HG02642 (cell line): ENCODE measurements at regions not wholly inside any gene's neighbourhood (a gene's known extent, or its start where the extent isn't known, plus 50 kb on each side); places are given as distances from the start of the nearest gene placed in this dataset.

ENCODE experiments used
- ATAC-seq: cut with Tn5 transposase; IDR thresholded peaks from one replicate; pipeline ENCODE4 v1.9.1; 2021; ENCODE audit warnings: mild to moderate bottlenecking; ENCODE audit not compliant: unreplicated experiment, poor library complexity

DNA sequence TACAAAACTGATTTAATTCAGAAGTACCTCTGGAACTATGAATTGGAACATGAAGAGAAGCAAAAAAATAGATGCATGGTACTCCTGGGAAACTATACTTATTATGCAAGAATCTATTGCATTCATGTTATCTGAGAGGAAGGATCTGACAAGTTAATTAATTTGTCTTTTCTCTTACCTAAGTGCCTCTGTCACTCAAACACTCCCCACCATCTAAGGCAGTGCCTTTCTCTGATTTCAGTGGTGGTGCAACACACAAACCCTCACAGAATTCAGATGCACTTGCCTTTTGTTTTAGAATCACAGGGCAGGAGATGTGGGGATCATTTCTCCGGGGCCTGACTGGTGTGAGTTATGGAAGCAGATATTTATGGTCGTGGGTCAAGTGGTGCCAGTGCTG lies 52.5 kb upstream of the C9orf72 start:
- ATAC-seq, result no peak

DNA sequence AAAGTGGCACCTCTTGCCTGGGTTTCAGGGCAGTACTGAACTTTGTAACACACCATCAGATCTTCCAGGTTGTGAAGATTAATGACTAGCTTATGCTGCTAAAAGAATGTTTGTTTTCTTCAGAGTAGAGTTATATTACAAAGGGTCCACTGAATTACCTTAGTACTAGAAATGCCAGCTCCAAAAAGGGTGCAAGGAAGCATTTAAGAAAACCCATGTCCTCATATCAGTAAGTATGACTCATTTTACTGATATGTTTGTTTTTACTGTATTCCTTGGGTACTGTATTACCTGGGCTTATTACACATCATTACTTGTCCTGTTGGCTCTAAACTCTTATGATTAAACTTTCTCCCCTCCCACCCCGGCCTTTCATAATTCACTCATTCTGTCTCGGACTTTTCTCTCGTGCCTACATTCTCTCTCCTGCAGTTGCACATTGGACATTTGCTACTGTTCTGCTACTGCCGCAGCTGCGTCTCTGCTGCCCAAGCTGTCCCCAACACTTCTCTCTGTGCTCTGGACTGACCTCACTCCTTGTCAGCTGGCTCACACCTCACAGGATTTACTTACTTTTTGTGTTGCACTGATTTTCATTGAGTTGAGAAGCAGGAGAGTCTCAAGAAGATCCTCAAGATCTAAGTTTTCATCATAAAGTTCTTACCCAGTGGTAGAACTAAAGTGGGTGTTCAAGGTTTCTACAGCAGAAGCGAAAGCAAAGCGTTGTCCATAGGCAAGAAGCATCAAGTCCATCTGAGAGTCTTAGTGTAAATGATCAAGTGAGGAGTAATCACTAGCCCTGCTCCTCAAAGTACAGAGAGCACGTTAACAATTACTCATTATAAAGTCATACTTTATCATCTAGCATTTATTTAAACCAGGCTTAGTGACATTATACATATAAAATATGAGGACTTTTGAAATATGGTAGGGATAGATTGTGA lies 53.2 kb upstream of the C9orf72 start:
- ATAC-seq, result no peak

DNA sequence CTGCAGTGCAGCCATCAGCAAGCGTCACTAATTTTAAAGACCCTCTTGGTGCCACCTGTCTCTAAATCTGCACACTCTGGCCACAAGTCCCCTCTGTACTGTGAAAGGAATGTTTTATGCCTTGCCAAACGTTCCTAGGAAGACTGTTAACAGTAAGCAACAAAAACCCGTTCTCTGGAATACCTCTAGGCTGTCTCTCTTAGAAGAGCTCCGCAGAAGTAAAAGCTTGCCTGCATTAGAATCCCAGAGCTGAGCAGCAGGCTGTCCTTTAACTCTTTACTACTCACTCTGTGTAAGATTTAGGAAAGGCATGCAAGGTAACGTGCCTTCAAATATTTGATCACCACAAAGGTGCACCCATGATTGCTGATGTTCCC lies 53.9 kb upstream of the C9orf72 start:
- ATAC-seq, result no peak

DNA sequence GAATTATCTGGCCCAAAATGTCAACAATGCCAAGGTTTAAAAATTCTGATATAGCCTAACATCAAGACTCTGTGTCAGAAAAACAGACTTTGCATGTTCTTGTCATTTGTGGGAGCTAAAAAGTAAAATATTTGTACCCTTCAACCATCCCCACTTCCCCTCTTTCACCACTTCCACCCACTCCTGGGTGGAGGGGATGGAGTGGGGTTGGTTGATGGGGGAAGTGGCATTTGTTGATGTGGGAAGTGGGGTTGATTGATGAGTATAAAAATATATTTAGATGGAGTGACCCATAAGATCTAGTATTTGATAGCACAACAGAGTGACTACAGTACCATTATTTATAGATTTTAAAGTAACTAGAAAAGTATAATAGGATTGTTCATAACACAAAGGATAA lies 55.0 kb upstream of the C9orf72 start:
- ATAC-seq, result no peak

DNA sequence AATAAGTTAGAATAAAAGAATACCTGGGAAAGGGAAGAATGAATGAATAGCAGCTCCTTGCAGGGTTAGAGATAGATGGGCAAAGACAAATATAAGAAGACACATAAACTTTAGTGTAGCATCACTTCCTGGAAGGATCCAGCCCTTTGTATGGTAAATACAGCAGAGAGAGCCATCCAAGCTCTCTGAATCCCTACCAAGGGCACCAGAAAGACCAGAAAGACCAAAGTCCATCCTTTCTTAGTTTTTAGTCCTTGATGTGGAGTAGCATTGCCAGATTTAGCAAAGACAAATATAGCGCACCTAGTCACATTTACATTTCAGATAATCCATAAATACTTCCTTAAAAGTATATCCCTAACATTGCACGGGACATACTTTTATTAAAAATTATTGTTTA lies 56.1 kb upstream of the C9orf72 start:
- ATAC-seq, result no peak

DNA sequence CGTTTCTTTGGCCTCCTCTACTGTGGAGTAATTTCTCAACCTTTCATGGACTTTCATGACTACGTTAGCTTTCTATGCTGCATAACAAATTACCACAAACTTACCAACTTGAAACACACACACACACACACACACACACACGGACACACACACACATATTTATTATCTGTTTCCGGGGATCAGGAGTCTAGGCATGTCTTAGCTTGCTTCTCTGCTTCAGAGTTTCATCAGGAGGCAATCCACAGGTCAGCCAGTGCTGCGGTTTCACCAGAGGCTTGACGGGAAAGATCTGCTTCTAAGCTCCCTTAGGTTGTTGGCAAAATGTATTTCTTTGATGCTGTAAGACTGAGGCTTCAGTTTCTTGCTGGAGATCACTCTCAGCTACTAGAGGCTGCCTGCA lies 59.0 kb upstream of the C9orf72 start:
- ATAC-seq, result no peak

DNA sequence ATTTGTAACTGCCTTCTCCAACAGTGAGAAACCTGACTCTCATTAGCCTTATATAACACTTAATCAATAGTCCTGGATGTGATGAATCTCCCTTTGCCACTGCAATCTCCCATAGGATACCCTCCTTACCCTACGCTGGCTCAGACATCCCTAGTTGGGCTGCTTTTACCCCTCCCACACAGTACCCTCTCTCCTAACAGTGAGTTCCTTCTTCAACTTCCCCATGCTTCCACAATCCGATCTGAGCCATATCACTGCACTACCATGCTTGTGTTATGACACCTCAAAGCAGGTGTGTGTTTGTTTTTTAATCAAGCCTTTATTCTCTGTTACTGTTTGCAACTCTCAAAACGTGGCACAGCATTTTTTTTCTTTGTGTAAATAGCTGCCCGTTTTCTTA lies 60.5 kb upstream of the C9orf72 start:
- no peak for ATAC-seq

DNA sequence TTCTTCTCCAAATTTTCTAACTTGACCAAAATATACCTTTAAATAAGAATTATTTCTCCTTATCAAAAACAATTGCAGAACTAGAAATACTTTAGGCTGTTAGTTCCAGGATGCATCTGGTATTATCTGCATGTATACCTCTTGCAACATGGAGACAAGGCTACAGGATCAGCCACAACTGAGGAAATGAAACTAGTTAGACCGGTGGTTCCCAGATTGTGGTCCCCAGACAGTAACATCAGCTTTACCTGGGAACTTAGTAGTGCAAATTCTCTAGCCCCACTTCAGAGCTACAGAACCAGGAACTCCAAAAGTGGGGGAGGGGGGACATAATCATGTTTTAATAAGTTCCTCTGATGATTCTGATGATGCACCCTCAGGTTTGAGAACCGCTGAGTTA lies 61.6 kb upstream of the C9orf72 start:
- peak; percentile 70 for ATAC-seq

DNA sequence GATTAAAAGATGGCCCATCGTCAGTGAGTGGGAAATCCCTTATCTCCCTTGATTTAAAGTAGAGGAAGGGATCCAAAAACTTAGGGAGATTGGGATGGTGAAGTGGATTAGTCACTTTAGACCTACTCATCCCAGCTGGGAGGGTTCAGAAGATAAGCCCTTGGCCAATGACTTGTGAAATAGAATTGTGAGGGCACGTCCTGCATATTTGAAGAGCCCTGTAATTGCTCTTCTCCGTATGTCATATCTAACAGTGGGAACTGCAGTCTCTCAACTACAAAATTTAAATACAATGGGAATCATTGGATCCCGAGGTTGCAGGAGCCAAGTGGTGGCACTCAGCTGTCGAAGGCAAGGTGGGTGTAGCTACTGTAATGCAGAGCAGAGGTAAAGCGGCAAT lies 65.4 kb upstream of the C9orf72 start:
- ATAC-seq, result no peak

DNA sequence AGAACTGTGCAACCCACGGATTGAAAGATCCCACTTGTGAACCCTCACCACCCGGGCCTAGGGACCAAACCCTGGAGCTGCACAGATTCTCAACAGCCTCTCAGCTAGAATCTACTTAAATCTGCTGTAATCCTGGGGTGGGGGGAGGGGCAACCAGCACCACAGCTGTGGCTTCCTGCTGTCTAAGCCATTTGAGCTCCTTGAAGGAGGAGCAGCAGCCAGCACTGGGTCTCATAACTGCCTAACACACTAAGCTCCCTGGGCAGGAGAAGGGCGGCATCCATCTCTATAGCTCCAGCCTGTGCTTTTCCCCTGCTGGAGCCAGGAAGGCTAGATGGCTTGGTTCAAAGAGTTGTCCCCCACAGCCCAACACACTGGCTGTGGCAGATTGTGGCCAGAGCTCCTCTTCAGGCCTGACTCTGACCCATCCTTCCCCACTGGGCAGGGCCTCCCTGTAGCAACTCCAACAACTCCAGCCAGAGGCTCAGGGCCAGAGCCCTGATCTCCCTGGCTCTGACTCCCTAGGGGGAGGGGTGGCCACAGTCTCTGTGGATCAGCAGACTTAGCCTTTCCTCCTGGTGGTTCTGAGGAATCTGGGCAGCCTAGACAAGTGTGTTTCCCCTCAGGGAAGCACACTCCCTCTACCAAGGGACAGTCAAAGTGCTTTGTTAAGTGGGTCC lies 72.0 kb upstream of the C9orf72 start:
- no peak for ATAC-seq

DNA sequence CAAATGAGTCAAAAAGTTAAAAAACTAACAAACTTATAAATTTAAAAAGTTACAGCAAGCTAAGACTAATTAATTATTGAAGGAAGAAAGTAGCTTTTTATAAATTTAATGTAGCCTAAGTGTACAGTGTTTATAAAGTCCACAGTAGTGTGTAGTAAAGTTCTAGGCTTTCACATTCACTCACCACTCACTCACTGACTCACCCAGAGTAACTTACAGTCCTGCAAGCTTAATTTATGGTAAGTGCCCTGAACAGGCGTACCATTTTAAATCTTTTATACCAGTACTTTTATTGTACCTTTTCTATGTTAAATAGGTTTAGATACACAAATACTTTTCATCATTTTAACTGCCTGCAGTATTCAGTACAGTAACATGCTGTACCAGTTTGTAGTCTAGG lies 80.0 kb upstream of the C9orf72 start:
- ATAC-seq, result no peak

DNA sequence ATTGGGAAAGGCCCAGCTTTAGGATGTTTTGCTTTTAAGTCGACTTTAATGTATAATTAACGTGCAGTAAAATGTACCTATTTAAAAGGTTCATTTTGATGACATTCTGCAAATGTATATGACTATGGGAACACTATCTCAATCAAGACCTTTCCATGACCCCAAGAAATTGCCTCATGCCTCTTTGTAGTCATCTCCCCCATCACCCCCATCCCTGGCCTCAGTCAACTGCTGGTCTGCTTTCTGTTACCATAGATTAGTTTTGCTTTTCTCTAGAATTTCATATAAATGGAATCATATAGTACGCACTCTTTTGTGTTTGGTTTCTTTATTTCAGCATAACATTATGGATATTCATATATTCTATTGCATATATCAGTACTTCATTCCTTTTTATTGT lies 80.7 kb upstream of the C9orf72 start:
- ATAC-seq, result no peak

DNA sequence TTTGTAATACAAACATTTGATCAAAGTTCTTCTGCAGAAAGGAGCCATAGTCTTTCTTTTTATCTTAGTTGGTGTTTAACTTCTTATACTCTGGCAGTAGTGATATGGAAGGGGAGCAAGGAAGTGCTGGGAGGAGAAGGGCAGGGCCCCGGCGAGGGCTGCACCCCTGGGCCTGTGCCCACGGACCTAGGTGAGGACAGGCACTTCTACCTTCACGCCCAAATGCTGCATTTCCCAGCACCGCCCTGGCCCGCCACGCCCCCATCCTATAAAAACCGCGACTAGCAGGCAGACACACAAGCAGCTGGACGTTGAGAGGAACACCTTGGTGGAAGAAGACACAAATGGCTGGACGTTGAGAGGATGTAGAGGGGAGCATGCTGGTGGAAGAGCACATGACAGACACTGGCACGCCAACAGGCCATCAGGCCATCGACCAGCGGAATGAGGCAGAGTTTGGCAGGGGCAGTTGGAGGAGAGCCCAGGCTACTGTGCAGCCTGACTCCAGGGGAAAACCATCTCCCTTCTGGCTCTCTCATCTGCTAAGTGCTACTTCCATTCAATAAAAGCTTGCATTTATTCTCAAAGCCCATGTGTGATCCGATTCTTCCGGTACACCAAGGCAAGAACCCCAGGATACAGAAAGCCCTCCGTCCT lies 81.5 kb upstream of the C9orf72 start:
- ATAC-seq, result no peak

DNA sequence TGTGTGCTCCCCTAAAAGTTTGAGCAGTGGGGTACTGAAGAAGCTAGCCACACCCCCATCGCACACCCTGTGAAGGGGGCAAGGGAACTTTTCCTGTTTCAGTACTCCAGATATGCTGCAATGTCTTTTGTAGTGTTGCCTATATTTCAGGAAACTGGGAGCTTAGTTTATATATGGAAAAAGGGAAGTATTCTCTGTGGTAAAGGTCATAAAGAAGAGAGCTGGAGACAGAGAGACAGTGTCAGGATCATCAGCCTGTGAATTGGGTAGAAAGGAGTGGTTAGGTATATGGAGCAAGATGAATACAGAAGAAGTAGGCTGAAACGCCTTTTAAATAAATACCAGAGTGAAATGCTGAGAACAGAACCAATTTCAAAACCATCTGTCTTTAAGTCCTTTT lies 82.2 kb upstream of the C9orf72 start:
- ATAC-seq, result no peak

DNA sequence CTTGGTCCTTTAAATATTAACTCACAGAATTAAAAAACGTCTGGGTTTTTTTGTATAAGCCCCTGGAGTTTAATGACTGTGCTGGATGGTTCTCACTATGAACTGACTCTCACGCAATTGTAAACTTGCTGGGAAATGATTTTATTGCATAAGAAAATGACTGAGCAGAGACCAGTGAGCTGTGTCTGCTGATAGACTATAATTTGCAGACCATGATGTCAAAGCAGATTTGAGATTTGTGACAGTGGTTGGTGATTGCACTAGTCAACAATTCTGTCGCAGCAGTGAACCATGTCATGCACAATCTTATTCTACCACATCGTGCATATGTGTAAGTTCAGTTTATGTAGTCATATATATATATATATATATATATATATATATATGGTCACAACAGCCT lies 85.7 kb upstream of the C9orf72 start:
- no peak for ATAC-seq

DNA sequence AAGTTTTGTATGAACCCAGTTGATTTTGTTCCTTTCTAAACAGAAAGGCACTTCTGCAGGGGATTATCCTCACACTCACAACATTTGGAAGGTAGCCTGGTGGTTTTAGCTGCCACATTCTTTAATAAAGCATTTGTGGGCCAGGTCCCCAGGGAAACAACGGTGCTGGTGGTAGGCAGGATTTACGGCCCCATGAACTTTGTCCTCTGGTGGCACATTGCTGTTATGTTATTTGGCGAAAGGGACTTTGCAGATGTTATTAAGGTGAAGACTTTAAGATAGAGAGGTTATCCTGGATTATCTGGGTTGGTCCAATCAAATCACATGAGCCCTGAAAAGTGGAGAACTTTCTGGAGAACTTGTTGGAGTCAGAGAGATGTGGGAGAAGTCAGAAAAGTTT lies 86.3 kb upstream of the C9orf72 start:
- no peak for ATAC-seq

DNA sequence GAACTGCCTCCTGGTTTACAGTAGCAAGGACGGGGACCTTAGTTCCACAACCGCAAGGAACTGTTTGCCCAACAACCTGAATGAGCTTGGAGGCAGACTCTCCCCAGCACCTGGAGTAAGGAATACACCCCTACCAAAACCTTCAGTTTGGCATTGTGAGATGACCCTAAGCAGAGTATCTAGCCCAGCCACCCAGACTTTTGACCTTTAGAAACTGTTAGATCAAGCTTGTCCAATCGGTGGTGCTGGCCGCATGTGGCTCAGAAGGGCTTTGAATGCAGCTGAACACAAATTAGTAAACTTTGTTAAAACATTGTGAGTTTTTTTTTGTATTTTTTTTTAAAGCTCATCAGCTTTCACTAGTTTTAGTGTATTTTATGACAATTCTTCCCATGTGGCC lies 86.9 kb upstream of the C9orf72 start:
- no peak for ATAC-seq

DNA sequence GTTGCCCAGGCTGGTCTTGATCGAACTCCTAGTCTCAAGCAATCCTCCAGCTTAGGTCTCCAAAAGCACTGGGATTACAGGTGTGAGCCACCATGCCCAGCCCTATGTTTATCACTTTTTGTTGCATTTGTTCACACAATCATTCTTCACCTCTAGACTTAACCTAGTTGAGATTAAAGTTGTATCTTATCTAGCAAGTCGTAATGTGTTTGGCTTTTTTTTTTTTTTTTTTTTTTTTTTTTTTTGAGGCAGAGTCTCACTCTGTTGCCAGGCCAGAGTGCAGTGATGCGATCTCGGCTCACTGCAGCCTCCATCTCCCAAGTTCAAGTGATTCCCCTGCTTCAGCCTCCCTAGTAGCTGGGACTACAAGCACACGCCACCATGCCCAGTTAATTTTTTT lies 90.2 kb upstream of the C9orf72 start:
- ATAC-seq, result no peak

DNA sequence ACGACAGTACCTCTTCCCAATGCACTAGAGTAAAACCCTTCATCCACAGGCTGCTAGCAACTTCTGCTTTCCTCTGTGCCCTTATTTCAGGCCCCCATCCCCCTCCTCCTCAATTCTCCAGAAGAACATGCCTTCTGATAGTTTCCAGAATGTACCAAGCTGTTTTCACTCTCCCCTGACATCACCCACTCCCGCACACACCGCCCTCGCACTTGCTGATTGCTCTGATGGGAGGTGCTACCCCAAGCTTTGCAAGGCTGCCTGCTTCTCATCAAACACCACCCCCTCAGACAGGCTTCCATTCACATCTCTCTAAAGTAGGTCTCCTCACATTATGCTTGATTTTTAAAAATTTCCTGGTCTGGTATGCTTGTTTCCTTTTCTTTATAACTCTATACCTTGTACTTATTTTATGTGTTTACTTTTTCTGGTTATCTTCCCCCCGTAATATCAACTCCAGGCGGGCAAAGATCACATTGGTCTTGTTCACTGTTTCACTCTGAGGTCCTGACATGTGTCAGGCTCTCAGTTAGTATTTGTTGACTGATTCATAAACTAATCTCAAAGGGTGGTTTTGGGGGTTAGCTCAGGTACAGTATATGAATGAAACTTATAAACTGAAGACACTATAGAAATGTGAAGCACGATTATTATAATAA lies 91.0 kb upstream of the C9orf72 start:
- ATAC-seq, result no peak

DNA sequence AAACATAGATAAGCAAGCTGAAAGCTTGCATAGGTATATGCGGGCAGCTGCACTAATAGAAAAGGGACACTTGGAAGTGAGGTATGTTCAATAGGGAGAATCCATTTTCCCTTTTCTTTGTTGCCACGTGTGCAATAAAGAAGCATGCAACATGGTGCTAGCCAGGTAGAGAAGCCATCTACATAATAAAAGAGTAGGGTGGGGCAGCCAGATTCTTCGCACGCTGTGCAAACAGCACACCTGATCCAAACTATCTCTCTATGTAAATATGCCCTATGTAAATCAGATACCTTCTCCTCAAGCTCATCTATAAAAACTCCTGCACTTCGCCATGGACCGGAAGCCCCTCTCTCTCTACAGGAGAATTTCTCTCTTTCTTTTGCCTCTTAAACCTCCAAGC lies 91.9 kb upstream of the C9orf72 start:
- no peak for ATAC-seq

DNA sequence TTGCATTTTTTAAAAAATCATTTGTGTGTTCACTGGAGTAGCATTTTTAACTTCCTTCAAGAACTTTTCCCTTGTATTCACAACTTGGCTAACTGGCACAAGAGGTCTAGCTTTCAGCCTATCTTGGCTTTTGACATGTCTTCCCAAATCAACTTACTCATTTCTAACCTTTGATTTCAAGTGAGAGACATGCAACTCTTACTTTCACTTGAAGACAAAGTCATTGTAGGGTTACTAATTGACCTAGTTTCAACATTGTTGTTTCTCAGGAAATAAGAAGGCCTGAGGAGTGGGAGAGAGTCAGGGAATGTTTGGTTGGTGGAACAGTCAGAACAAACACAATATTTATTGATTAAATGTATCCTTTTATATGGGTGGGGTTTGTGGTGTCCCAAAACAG lies 95.0 kb upstream of the C9orf72 start:
- ATAC-seq, result no peak
